Neuronal stem cell (in vitro differentiated cells): ENCODE measurements at regions not wholly inside any gene's neighbourhood (a gene's known extent, or its start where the extent isn't known, plus 50 kb on each side); places are given as distances from the start of the nearest gene placed in this dataset.

Experiments
- DNase-seq: peaks from one replicate; pipeline ENCODE4 v3.0.0-alpha.2; 2013; ENCODE audit warnings: low spot score
- H2AFZ ChIP-seq: one replicate; pipeline ENCODE4 v1.6.1; 2013; ENCODE audit warnings: mild to moderate bottlenecking, low read length, inconsistent platforms
- H2AK5ac ChIP-seq: 2 replicates; pipeline ENCODE4 v1.6.1; 2013; ENCODE audit warnings: low read depth, mild to moderate bottlenecking, inconsistent platforms, low read length, moderate library complexity, mixed read lengths
- H2BK120ac ChIP-seq: 2 replicates; pipeline ENCODE4 v1.6.1; 2013; ENCODE audit warnings: low read depth, mild to moderate bottlenecking, inconsistent platforms, low read length, moderate library complexity, mixed read lengths
- H2BK12ac ChIP-seq: one replicate; pipeline ENCODE4 v1.6.1; 2013; ENCODE audit warnings: low read length, inconsistent platforms
- H2BK15ac ChIP-seq: 2 replicates; pipeline ENCODE4 v1.6.1; 2013; ENCODE audit warnings: mild to moderate bottlenecking, low read length, inconsistent platforms, mixed read lengths
- H2BK5ac ChIP-seq: one replicate; pipeline ENCODE4 v1.6.1; 2013; ENCODE audit warnings: inconsistent platforms, mild to moderate bottlenecking, low read length, moderate library complexity
- H3K14ac ChIP-seq: one replicate; pipeline ENCODE4 v1.6.1; 2013; ENCODE audit warnings: low read length, inconsistent platforms
- H3K18ac ChIP-seq: 2 replicates; pipeline ENCODE4 v1.6.1; 2013; ENCODE audit warnings: low read length, inconsistent platforms
- H3K23ac ChIP-seq: 2 replicates; pipeline ENCODE4 v1.6.1; 2013; ENCODE audit warnings: low read depth, mild to moderate bottlenecking, mixed read lengths, low read length, inconsistent platforms; ENCODE audit not compliant: poor library complexity
- H3K27ac ChIP-seq: replicated peaks from 3 replicates; pipeline ENCODE4 v1.5.1; 2013; ENCODE audit warnings: low read length, inconsistent platforms
- H3K27me3 ChIP-seq, 3 experiments: 2 replicates each; pipeline ENCODE4 v1.6.1; 2013; ENCODE audit warnings: low read length in 3 of 3, mild to moderate bottlenecking in 2 of 3, inconsistent platforms in 1 of 3, low read depth in 1 of 3, mixed read lengths in 1 of 3, moderate library complexity in 1 of 3; ENCODE audit not compliant: control insufficient read depth in 3 of 3, insufficient read depth in 3 of 3
- H3K36me3 ChIP-seq, 2 donors: replicated peaks in 1 of 2; 2 replicates each; pipeline ENCODE4 v1.6.1; 2013; ENCODE audit warnings: low read length in 2 of 2; ENCODE audit not compliant: control insufficient read depth in 2 of 2, insufficient read depth in 2 of 2
- H3K4ac ChIP-seq: 2 replicates; pipeline ENCODE4 v1.6.1; 2013; ENCODE audit warnings: inconsistent platforms, mild to moderate bottlenecking, low read length, moderate library complexity
- H3K4me1 ChIP-seq, 2 donors: 1 replicate in 1 of 2; 2 replicates in 1 of 2; pipeline ENCODE4 v1.6.1; 2013; ENCODE audit warnings: low read length in 2 of 2, low read depth in 1 of 2; ENCODE audit not compliant: control insufficient read depth in 2 of 2, insufficient read depth in 1 of 2
- H3K4me2 ChIP-seq: one replicate; pipeline ENCODE4 v1.6.1; 2013; ENCODE audit warnings: mild to moderate bottlenecking, low read length, inconsistent platforms; ENCODE audit not compliant: insufficient read depth, poor library complexity, severe bottlenecking
- H3K4me3 ChIP-seq, 2 donors: 2 replicates each; pipeline ENCODE4 v1.5.1; 2013; ENCODE audit warnings: low read length in 2 of 2, mild to moderate bottlenecking in 2 of 2, inconsistent platforms in 1 of 2, moderate library complexity in 1 of 2
- H3K79me1 ChIP-seq: one replicate; pipeline ENCODE4 v1.6.1; 2013; ENCODE audit warnings: low read depth, mild to moderate bottlenecking, inconsistent platforms, low read length, moderate library complexity
- H3K9ac ChIP-seq: one replicate; pipeline ENCODE4 v1.6.1; 2013; ENCODE audit warnings: mild to moderate bottlenecking, low read depth, low read length, inconsistent platforms; ENCODE audit not compliant: poor library complexity
- H3K9me3 ChIP-seq, 2 donors: replicated peaks in 1 of 2; 2 replicates each; pipeline versions ENCODE3 to v1.6.1; 2013; ENCODE audit warnings: low read length in 2 of 2, mild to moderate bottlenecking in 2 of 2, inconsistent platforms in 1 of 2, low read depth in 1 of 2, mixed read lengths in 1 of 2, moderate library complexity in 1 of 2; ENCODE audit not compliant: control insufficient read depth in 2 of 2, insufficient read depth in 1 of 2
- H4K8ac ChIP-seq: one replicate; pipeline ENCODE4 v1.6.1; 2013; ENCODE audit warnings: low read depth, mild to moderate bottlenecking, inconsistent platforms, low read length, moderate library complexity
- H4K91ac ChIP-seq: one replicate; pipeline ENCODE4 v1.6.1; 2013; ENCODE audit warnings: low read length, low read depth, mild to moderate bottlenecking, inconsistent platforms; ENCODE audit not compliant: poor library complexity
- WGBS, 2 donors: extraction: QIAGEN DNeasy Blood & Tissue Kit; methylation state at CpG; one replicate each; pipeline ENCODE4 v1.1.7; 2013; ENCODE audit warnings: missing lambda C conversion rate in 2 of 2, mixed read lengths in 1 of 2; ENCODE audit not compliant: insufficient read length in 2 of 2, insufficient replicate concordance in 1 of 2; ENCODE audit errors: extremely low coverage in 2 of 2; 5-methylcytosine and 5-hydroxymethylcytosine counted together

GRCh38 chr22:33984656-33985285, 64.5 kb upstream of the LARGE1 start:
- no peak overlapping the region for H2AK5ac ChIP-seq

GRCh38 chr22:33985506-33985905, 65.2 kb upstream of the LARGE1 start:
- no peak overlapping the region for H2BK15ac ChIP-seq

More at GRCh38 chr22:33984656-33985285, 64.5 kb upstream of the LARGE1 start:
- Histone ChIP-seq H3K4me1 (peaks cover 0 to 2% of the 10 kb centered on the region in 2 donors), H3K27ac (no peak overlapping the region), H3K4me3 (no peak overlapping the region), H4K8ac (no peak overlapping the region), H2BK5ac (no peak overlapping the region), H2BK12ac (no peak overlapping the region), H3K18ac (no peak overlapping the region), H3K27me3 (peaks cover 0 to 2% (median 0%) of the 10 kb centered on the region in 3 experiments), H3K4ac (no peak overlapping the region), H3K9me3 (no peaks in the 10 kb centered on the region), H3K23ac (no peak overlapping the region), H3K36me3 (no peaks in the 10 kb centered on the region), H3K14ac (no peak overlapping the region), H3K9ac (no peak overlapping the region), H2AFZ (no peak overlapping the region), H2BK120ac (no peak overlapping the region), H3K79me1 (peaks cover 2% of the 10 kb centered on the region), H3K4me2 (no peak overlapping the region), H4K91ac (no peak overlapping the region), H2BK15ac (no peak overlapping the region)
- no CpG with 5 or more reads among the region's 8 CpGs for WGBS, 2 donors
- DNase-seq = no peak

GRCh38 chr22:33986167-33986771, 66.0 kb upstream of the LARGE1 start:
- no peak overlapping the region for H3K27ac ChIP-seq
- peaks cover 0 to 2% of the 10 kb centered on the region in 2 donors for H3K4me1 ChIP-seq
- no peak overlapping the region for H2BK15ac ChIP-seq
- no peak overlapping the region for H4K8ac ChIP-seq
- no peak overlapping the region for H2BK120ac ChIP-seq
- no peak overlapping the region for H3K4ac ChIP-seq
- H2AFZ ChIP-seq = no peak overlapping the region
- H3K79me1 ChIP-seq = peaks cover 2% of the 10 kb centered on the region
- H4K91ac ChIP-seq = no peak overlapping the region
- H3K18ac ChIP-seq = no peak overlapping the region
- no peak overlapping the region for H2AK5ac ChIP-seq
- H2BK12ac ChIP-seq = no peak overlapping the region
- no peak for DNase-seq
- H3K4me3 ChIP-seq = no peak overlapping the region
- H3K9me3 ChIP-seq = no peaks in the 10 kb centered on the region
- peaks cover 0 to 2% (median 0%) of the 10 kb centered on the region in 3 experiments for H3K27me3 ChIP-seq
- H3K23ac ChIP-seq = no peak overlapping the region
- H3K36me3 ChIP-seq = no peaks in the 10 kb centered on the region
- H3K14ac ChIP-seq = no peak overlapping the region
- no peak overlapping the region for H3K4me2 ChIP-seq
- H2BK5ac ChIP-seq = no peak overlapping the region
- no peak overlapping the region for H3K9ac ChIP-seq
- WGBS, 2 donors = no CpG with 5 or more reads among the region's 6 CpGs

More at GRCh38 chr22:33985506-33985905, 65.2 kb upstream of the LARGE1 start:
- peaks cover 2% of the 10 kb centered on the region for H3K79me1 ChIP-seq
- H3K23ac ChIP-seq = no peak overlapping the region
- H3K4ac ChIP-seq = no peak overlapping the region
- no peak overlapping the region for H3K14ac ChIP-seq
- no peak overlapping the region for H3K27ac ChIP-seq
- H2AFZ ChIP-seq = no peak overlapping the region
- H2BK5ac ChIP-seq = no peak overlapping the region
- DNase-seq = no peak
- no peak overlapping the region for H3K9ac ChIP-seq
- no peak overlapping the region for H3K4me2 ChIP-seq
- no peak overlapping the region for H2BK120ac ChIP-seq
- no peak overlapping the region for H3K18ac ChIP-seq
- no peak overlapping the region for H4K8ac ChIP-seq
- no peak overlapping the region for H2AK5ac ChIP-seq
- no peak overlapping the region for H4K91ac ChIP-seq
- no CpG with 5 or more reads among the region's 4 CpGs for WGBS, 2 donors
- peaks cover 0 to 2% of the 10 kb centered on the region in 2 donors for H3K4me1 ChIP-seq
- H3K4me3 ChIP-seq = no peak overlapping the region
- H3K27me3 ChIP-seq = peaks cover 0 to 2% (median 0%) of the 10 kb centered on the region in 3 experiments
- H3K36me3 ChIP-seq = no peaks in the 10 kb centered on the region
- H3K9me3 ChIP-seq = no peaks in the 10 kb centered on the region
- no peak overlapping the region for H2BK12ac ChIP-seq

- Histone ChIP-seq H3K9me3 (no peaks in the 10 kb centered on the region), H3K27me3 (peaks cover 0 to 2% (median 0%) of the 10 kb centered on the region in 3 experiments), H2AK5ac (no peak overlapping the region), H2BK15ac (no peak overlapping the region), H4K91ac (no peak overlapping the region), H2BK120ac (no peak overlapping the region), H3K18ac (no peak overlapping the region), H3K27ac (no peak overlapping the region), H3K4ac (no peak overlapping the region), H2BK5ac (no peak overlapping the region), H3K14ac (no peak overlapping the region), H3K9ac (no peak overlapping the region), H3K79me1 (peaks cover 2% of the 10 kb centered on the region), H3K4me1 (peaks cover 0 to 2% of the 10 kb centered on the region in 2 donors), H4K8ac (no peak overlapping the region), H3K4me3 (no peak overlapping the region), H3K4me2 (no peak overlapping the region), H3K36me3 (no peaks in the 10 kb centered on the region), H2AFZ (no peak overlapping the region), H3K23ac (no peak overlapping the region), H2BK12ac (no peak overlapping the region)
- no CpG with 5 or more reads among the region's 5 CpGs for WGBS, 2 donors
- no peak for DNase-seq
Observed at GRCh38 chr22:33986954-33987353, 66.7 kb upstream of the LARGE1 start.
